Endothelial cell of umbilical vein (primary cell): ENCODE measurements at regions not wholly inside any gene's neighbourhood (a gene's known extent, or its start where the extent isn't known, plus 50 kb on each side); places are given as distances from the start of the nearest gene placed in this dataset.

Experiments used
- BruUV-seq: library from RNA; stranded (reverse); fragments of 400-500 nt; replicated peaks from 2 replicates; lab custom pipeline; 2021; lab: Mats Ljungman, UMichigan
- CTCF ChIA-PET: fragments of 300-600, 350-600 bp; sonication (Branson Sonifier 250); formaldehyde crosslinking; loops from one replicate; lab custom pipeline; 2021; ENCODE audit warnings: antibody characterized with exemption, inconsistent platforms; lab: Charles Lee
- POLR2A ChIA-PET: fragments of 300-600, 350-600 bp; sonication (Branson Sonifier 250); formaldehyde crosslinking; loops from one replicate; lab custom pipeline; 2021; ENCODE audit warnings: antibody characterized with exemption, inconsistent platforms; lab: Charles Lee
- DNase-seq: peaks from one replicate; pipeline ENCODE4 v3.0.0-alpha.2; 2011; ENCODE audit warnings: low read depth, low spot score
- FAIRE-seq: peaks from 2 replicates; lab custom pipeline; 2011; peaks lifted over from hg19 to GRCh38; lab: Jason Lieb, UNC
- H2AFZ ChIP-seq: 2 replicates; pipeline ENCODE4 v1.6.0; 2012; ENCODE audit warnings: low read depth, low read length, control low read depth, inconsistent platforms
- H3K27ac ChIP-seq: 2 replicates; pipeline ENCODE4 v1.5.1; 2011; ENCODE audit warnings: low read depth, mild to moderate bottlenecking, control low read depth, low read length, moderate library complexity; ENCODE audit not compliant: insufficient read depth
- H3K27me3 ChIP-seq, 2 experiments: 2 replicates each; pipeline versions ENCODE4 v1.6.0 to v1.6.1; 2011; ENCODE audit warnings: low read length in 2 of 2, mixed read lengths in 1 of 2; ENCODE audit not compliant: control insufficient read depth in 2 of 2, insufficient read depth in 2 of 2
- H3K36me3 ChIP-seq, 2 experiments: 2 replicates in 1 of 2; 3 replicates in 1 of 2; pipeline ENCODE4 v1.5.1; 2011; ENCODE audit warnings: low read length in 2 of 2, mild to moderate bottlenecking in 1 of 2, moderate library complexity in 1 of 2; ENCODE audit not compliant: control insufficient read depth in 2 of 2, insufficient read depth in 2 of 2; ENCODE audit errors: extremely low read depth in 1 of 2
- H3K4me1 ChIP-seq: 3 replicates; pipeline ENCODE4 v1.5.1; 2011; ENCODE audit warnings: mild to moderate bottlenecking, low read length; ENCODE audit not compliant: control insufficient read depth, insufficient read depth; ENCODE audit errors: extremely low read depth
- H3K4me2 ChIP-seq: 2 replicates; pipeline ENCODE4 v1.6.1; 2011; ENCODE audit warnings: low read length, control low read depth, mixed read lengths; ENCODE audit not compliant: insufficient read depth
- H3K4me3 ChIP-seq, 3 experiments: fragments of 200-600 bp in 1 of 3; sonication (generic), shearing (Covaris generic) in 1 of 3; replicated peaks in 1 of 3; 2 replicates each; pipeline ENCODE4 v1.5.1; 2011 to 2016; ENCODE audit warnings: control low read depth in 3 of 3, low read length in 3 of 3, mild to moderate bottlenecking in 2 of 3, inconsistent platforms in 1 of 3, low read depth in 1 of 3, moderate library complexity in 1 of 3; ENCODE audit not compliant: insufficient read depth in 1 of 3
- H3K79me2 ChIP-seq: 2 replicates; pipeline ENCODE4 v1.6.0; 2012; ENCODE audit warnings: low read length, inconsistent platforms; ENCODE audit not compliant: control insufficient read depth, insufficient read depth
- H3K9ac ChIP-seq: replicated peaks from 2 replicates; pipeline ENCODE3; 2011; ENCODE audit warnings: low read length, control low read depth; ENCODE audit not compliant: insufficient read depth; ENCODE audit errors: extremely low read depth
- H3K9me1 ChIP-seq: replicated peaks from 3 replicates; pipeline ENCODE4 v1.6.0; 2011; ENCODE audit warnings: mild to moderate bottlenecking, low read length; ENCODE audit not compliant: control insufficient read depth, insufficient read depth; ENCODE audit errors: extremely low read depth
- H3K9me3 ChIP-seq: replicated peaks from 2 replicates; pipeline ENCODE4 v1.5.1; 2012; ENCODE audit warnings: low read length, inconsistent platforms; ENCODE audit not compliant: control insufficient read depth, insufficient read depth
- H4K20me1 ChIP-seq: replicated peaks from 2 replicates; pipeline ENCODE3; 2011; ENCODE audit warnings: mild to moderate bottlenecking, low read length; ENCODE audit not compliant: control insufficient read depth, insufficient read depth; ENCODE audit errors: extremely low read depth
- CTCF ChIP-seq, 2 donors: IDR thresholded peaks; 1 replicate in 1 of 2; 2 replicates in 1 of 2; pipeline ENCODE4 v1.5.1; 2011; ENCODE audit warnings: low read length in 2 of 2, mild to moderate bottlenecking in 2 of 2, moderate library complexity in 2 of 2, control low read depth in 1 of 2, inconsistent platforms in 1 of 2, low read depth in 1 of 2; ENCODE audit not compliant: insufficient read depth in 1 of 2; ENCODE audit errors: extremely low read depth in 1 of 2
- EZH2 ChIP-seq: IDR thresholded peaks from 2 replicates; pipeline ENCODE4 v1.6.1; 2012; ENCODE audit warnings: borderline replicate concordance, low read depth, mild to moderate bottlenecking, moderate library complexity, low read length, inconsistent platforms; ENCODE audit not compliant: severe bottlenecking
- FOS ChIP-seq: IDR thresholded peaks from 2 replicates; pipeline ENCODE4 v1.6.1; 2011; ENCODE audit warnings: mild to moderate bottlenecking, low read length, moderate library complexity, borderline replicate concordance; ENCODE audit not compliant: insufficient read depth
- GATA2 ChIP-seq: IDR thresholded peaks from 2 replicates; pipeline ENCODE4 v1.7.0; 2011; ENCODE audit warnings: low read depth, mild to moderate bottlenecking, moderate library complexity, mixed read lengths, low read length; ENCODE audit not compliant: insufficient read length, insufficient read depth
- JUN ChIP-seq: IDR thresholded peaks from 2 replicates; pipeline ENCODE4 v1.6.1; 2011; ENCODE audit warnings: borderline replicate concordance, low read depth; ENCODE audit not compliant: insufficient read length, insufficient read depth
- MYC ChIP-seq: IDR thresholded peaks from one replicate; pipeline ENCODE4 v1.6.1; 2011; ENCODE audit warnings: mild to moderate bottlenecking, low read depth, low read length
- POLR2A ChIP-seq: IDR thresholded peaks from 2 replicates; pipeline ENCODE4 v1.6.1; 2012; ENCODE audit warnings: low read depth, mild to moderate bottlenecking, control low read depth, low read length
- POLR2AphosphoS5 ChIP-seq: IDR thresholded peaks from 2 replicates; pipeline ENCODE4 v1.6.1; 2012; ENCODE audit warnings: low read depth, mild to moderate bottlenecking, control low read depth, low read length, moderate library complexity; ENCODE audit not compliant: insufficient read depth
- dilution Hi-C: fragments of 300-500 bp; cut with MboI; formaldehyde crosslinking; loops from one replicate; pipeline ENCODE4 v1.15.0; 2019; ENCODE audit warnings: low sequenced_read_pairs; ENCODE audit not compliant: extremely low pct_ligation_motif_present
- intact Hi-C: fragments of 100-400 bp; cut with micrococcal nuclease; formaldehyde crosslinking; loops from one replicate; pipeline ENCODE4 v1.10.0; 2022
- TF ChIP-seq, protein P1 (sequence below): IDR thresholded peaks from 2 replicates; pipeline ENCODE4 v1.6.1; 2011; ENCODE audit not compliant: insufficient read depth, insufficient read length

GRCh38 chr4:23028875-23029274 is 336.1 kb downstream of the GBA3 start:
- H3K9ac ChIP-seq: no peak overlapping the region
- no peak overlapping the region for H3K4me3 ChIP-seq
- no peaks in the 10 kb centered on the region for H3K4me1 ChIP-seq
- H2AFZ ChIP-seq: no peak overlapping the region
- H3K79me2 ChIP-seq: no peaks in the 10 kb centered on the region
- no TSS peak for BruUV-seq
- DNase-seq: no peak
- H3K9me3 ChIP-seq: no peaks in the 10 kb centered on the region
- TF ChIP-seq GATA2 (no peak), JUN (no peak), FOS (no peak), MYC (no peak), CTCF (IDR thresholded peaks at IDR 0.05; ENCODE audit: extremely low read depth in 1 of 2, insufficient read depth in 1 of 2, low read depth in 1 of 2, low read length in 2 of 2) (no peak), EZH2 (no peak), POLR2AphosphoS5 (no peak), POLR2A (no peak)
- TF ChIP-seq, protein P1, sequence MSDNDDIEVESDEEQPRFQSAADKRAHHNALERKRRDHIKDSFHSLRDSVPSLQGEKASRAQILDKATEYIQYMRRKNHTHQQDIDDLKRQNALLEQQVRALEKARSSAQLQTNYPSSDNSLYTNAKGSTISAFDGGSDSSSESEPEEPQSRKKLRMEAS: no peak
- H3K27ac ChIP-seq: no peak overlapping the region
- FAIRE-seq: no peak
- ChIA-PET CTCF (no interaction called here), POLR2A (no interaction called here)
- no peak overlapping the region for H3K4me2 ChIP-seq
- no peaks in the 10 kb centered on the region for H3K9me1 ChIP-seq
- dilution Hi-C loops (no loop called here), intact Hi-C loops (loop anchor here (10.0 kb wide), 1 partner anchor 104 kb away; no protein-coding TSS in a partner anchor)
- H4K20me1 ChIP-seq: no peaks in the 10 kb centered on the region
- H3K36me3 ChIP-seq: no peaks in the 10 kb centered on the region
- H3K27me3 ChIP-seq: no peaks in the 10 kb centered on the region
